Upper lobe of right lung (tissue), 1 donor: ENCODE measurements at regions not wholly inside any gene's neighbourhood (a gene's known extent, or its start where the extent isn't known, plus 50 kb on each side); places are given as distances from the start of the nearest gene placed in this dataset.

Experiments
- ATAC-seq: fragments of 200-7000 bp; cut with Tn5 transposase; one replicate; pipeline ENCODE4 v1.9.1; 2020; ENCODE audit warnings: mild to moderate bottlenecking, moderate library complexity
- DNase-seq: peaks from one replicate; pipeline ENCODE4 v3.0.0-alpha.2; 2020
- H3K27ac ChIP-seq: fragments of 200-600 bp; one replicate; pipeline ENCODE4 v1.8.0; 2022
- H3K27me3 ChIP-seq: fragments of 200-600 bp; one replicate; pipeline ENCODE4 v1.8.0; 2022; ENCODE audit warnings: mild to moderate bottlenecking
- H3K36me3 ChIP-seq: fragments of 200-600 bp; one replicate; pipeline ENCODE4 v1.8.0; 2022
- H3K4me1 ChIP-seq: fragments of 200-600 bp; one replicate; pipeline ENCODE4 v1.8.0; 2022
- H3K4me3 ChIP-seq: fragments of 200-600 bp; one replicate; pipeline ENCODE4 v1.8.0; 2022; ENCODE audit warnings: mild to moderate bottlenecking
- H3K9me3 ChIP-seq: fragments of 200-600 bp; one replicate; pipeline ENCODE4 v1.8.0; 2022
- CTCF ChIP-seq: fragments of 200-600 bp; IDR thresholded peaks from one replicate; pipeline ENCODE4 v1.8.0; 2022; ENCODE audit warnings: antibody characterized with exemption
- intact Hi-C: fragments of 100-400 bp; cut with DNase I; formaldehyde crosslinking; loops from one replicate; pipeline ENCODE4 v1.11.0; 2022
- donor health status: DM: no; HTN: yes; CAD: no; lungs with severe emphysema.

DNA sequence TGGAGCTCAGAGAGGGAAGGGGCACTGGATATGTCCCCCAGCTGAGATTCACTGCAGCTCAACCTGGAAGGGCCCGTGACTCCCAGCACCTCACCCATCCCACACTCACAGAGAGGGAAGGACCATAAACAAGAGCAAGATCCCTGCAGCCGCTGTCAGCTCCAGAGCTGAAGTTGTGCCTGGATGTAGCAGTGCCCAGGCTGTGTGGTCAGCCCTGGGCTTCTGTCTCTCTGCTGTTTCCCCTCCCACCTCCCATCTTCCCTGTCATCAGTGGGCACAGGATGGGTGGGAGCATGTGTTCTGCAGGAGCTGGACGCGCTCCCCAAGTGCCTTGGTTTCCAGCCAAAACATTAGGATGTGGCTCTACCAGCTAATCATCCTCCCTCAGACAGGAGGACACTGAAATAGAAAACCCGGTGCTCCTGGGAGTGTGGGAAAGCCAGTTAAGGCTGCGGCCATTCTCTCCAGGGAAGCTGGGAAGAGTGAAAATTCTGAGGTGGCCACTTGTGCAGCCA, 282.7 kb downstream of the NPHP4 start:
- H3K4me1 ChIP-seq = no peaks in the 10 kb centered on the region
- no peak overlapping the region for H3K27ac ChIP-seq
- no peak for ATAC-seq
- TF ChIP-seq CTCF = no peak
- intact Hi-C loops = no loop called here
- H3K27me3 ChIP-seq = peaks cover 14% of the 10 kb centered on the region
- H3K36me3 ChIP-seq = no peaks in the 10 kb centered on the region
- no peak for DNase-seq
- no peak overlapping the region for H3K4me3 ChIP-seq
- no peaks in the 10 kb centered on the region for H3K9me3 ChIP-seq

DNA sequence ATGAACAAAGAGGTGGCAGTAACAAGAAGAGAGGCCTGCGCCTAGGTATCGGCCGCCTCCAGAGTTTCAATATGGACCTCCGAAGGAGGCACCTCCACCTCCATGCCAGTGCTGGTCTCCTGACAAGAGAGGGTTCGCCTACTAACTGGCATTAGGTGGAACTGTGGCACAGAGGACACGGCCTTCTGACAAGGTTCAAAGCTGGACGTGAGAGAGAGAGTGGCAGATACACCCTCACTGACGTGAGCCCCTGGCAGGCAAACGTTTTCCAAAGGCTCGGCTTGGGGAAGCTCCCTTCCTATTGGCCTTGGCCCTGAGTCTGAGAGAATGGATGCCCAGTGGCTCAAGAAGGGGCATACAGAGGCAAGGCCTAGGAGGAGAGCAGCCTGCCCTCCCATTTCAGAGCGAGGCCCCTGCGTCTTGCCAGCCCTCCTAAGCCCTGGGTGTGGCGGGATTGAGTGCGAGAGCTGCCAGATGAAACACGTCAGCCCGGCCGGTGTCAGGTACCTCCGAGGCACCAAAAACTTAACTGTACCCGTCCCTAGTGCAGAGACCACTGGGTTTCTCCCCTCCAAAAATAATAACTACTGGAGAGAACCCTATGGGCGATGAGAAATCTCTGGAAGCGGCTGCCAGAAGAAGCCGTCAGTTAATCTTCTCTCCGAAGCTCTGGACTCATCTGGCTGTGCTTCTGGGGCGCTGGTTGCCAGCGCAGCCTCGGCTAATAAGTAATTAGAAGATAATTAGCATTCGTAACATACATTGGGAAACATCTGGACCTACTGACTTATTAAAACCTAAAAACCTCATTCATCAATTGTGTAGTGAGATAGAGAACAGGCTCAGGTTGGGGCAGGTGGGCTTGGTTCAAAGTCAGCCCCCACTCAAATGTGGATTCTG, 283.6 kb downstream of the NPHP4 start:
- H3K4me3 ChIP-seq = no peak overlapping the region
- no peak for TF ChIP-seq CTCF
- no peaks in the 10 kb centered on the region for H3K9me3 ChIP-seq
- ATAC-seq (no peak), DNase-seq (no peak)
- H3K27ac ChIP-seq = no peak overlapping the region
- H3K27me3 ChIP-seq = peaks cover 14% of the 10 kb centered on the region
- no peaks in the 10 kb centered on the region for H3K36me3 ChIP-seq
- no peaks in the 10 kb centered on the region for H3K4me1 ChIP-seq
- intact Hi-C loops = no loop called here

- Histone ChIP-seq H3K4me3 (no peak overlapping the region), H3K9me3 (no peaks in the 10 kb centered on the region), H3K36me3 (no peaks in the 10 kb centered on the region), H3K27me3 (peaks cover 11% of the 10 kb centered on the region), H3K4me1 (no peaks in the 10 kb centered on the region), H3K27ac (no peak overlapping the region)
- ATAC-seq (no peak), DNase-seq (no peak)
- no peak for TF ChIP-seq CTCF
- intact Hi-C loops = no loop called here
These were observed 284.5 kb downstream of the NPHP4 start for GRCh38 chr1:5707566-5708345.

DNA sequence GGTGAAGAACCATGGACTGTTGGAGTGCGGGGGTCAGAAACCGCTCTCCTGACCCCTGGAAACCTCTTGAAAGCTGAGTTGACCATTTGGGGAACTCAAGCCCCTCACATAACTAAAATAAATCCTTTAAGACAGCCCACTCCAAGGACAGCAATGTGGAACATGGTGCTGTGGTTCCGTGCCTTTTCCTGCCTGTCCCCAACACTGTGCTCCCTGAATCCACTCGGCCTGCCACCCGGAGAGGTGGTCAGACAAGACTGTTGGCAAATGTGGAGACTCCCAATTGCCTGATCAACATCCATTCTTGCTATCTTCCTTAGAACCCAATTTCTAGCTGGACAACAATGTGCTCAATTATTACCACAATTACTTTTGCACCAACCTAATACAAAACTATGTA, 286.0 kb downstream of the NPHP4 start:
- Histone ChIP-seq H3K27me3 (peaks cover 7% of the 10 kb centered on the region), H3K4me1 (no peaks in the 10 kb centered on the region), H3K4me3 (no peak overlapping the region), H3K27ac (no peak overlapping the region), H3K36me3 (no peaks in the 10 kb centered on the region), H3K9me3 (no peaks in the 10 kb centered on the region)
- ATAC-seq (no peak), DNase-seq (no peak)
- no peak for TF ChIP-seq CTCF
- intact Hi-C loops = no loop called here

DNA sequence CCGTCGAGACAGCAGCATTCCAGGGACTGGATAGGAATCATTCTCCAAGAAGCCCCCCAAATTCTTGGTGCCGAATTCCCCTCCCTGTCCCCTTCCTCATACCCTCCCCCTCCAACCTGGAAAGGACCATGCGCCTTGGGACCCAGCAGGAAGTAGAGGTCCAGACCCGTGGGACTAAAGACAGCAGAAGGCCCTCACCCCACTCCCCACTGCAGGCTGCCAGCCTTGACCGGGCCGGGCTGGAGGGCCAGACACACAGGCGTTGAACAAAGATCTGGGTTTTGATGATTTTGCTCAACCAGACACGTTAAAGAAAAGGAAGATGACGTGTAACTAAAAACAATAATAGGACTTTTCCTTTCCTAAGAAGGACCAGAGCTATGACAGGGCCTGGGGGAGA, 286.5 kb downstream of the NPHP4 start:
- Histone ChIP-seq H3K9me3 (no peaks in the 10 kb centered on the region), H3K4me3 (no peak overlapping the region), H3K4me1 (no peaks in the 10 kb centered on the region), H3K27ac (no peak overlapping the region), H3K27me3 (peaks cover 7% of the 10 kb centered on the region), H3K36me3 (no peaks in the 10 kb centered on the region)
- no peak for DNase-seq
- no peak for ATAC-seq
- intact Hi-C loops = no loop called here
- TF ChIP-seq CTCF = no peak
